ENCODE measurements at regions not wholly inside any gene's neighbourhood (a gene's known extent, or its start where the extent isn't known, plus 50 kb on each side); places are given as distances from the start of the nearest gene placed in this dataset.

GRCh38 chr16:86765389-86766026, 187.2 kb downstream of the FOXL1 start:
- Mint-ChIP-seq H3K9me3 (ENCODE audit: low read depth) (no peaks in the 10 kb centered on the region), H3K4me3 (ENCODE audit: unreplicated experiment) (no peak overlapping the region), H3K4me1 (ENCODE audit: low read depth) (peaks cover 31% of the 10 kb centered on the region), H3K27me3 (ENCODE audit: low read depth) (no peaks in the 10 kb centered on the region), H3K27ac (ENCODE audit: unreplicated experiment) (no peak overlapping the region), H3K36me3 (ENCODE audit: low read depth) (no peaks in the 10 kb centered on the region)
- no peak for DNase-seq (ENCODE audit: low spot score)
- TF ChIP-seq CTCF (IDR thresholded peaks at IDR 0.05), result no peak

GRCh38 chr16:86766700-86767099, 188.4 kb downstream of the FOXL1 start:
- no peak overlapping the region for H3K4me3 Mint-ChIP-seq (ENCODE audit: unreplicated experiment)
- H3K36me3 Mint-ChIP-seq (ENCODE audit: low read depth), result no peaks in the 10 kb centered on the region
- H3K27ac Mint-ChIP-seq (ENCODE audit: unreplicated experiment), result peak overlapping the region; percentile 36
- no peaks in the 10 kb centered on the region for H3K27me3 Mint-ChIP-seq (ENCODE audit: low read depth)
- peaks cover 25% of the 10 kb centered on the region for H3K4me1 Mint-ChIP-seq (ENCODE audit: low read depth)
- no peak for TF ChIP-seq CTCF (IDR thresholded peaks at IDR 0.05)
- H3K9me3 Mint-ChIP-seq (ENCODE audit: low read depth), result peaks cover 5% of the 10 kb centered on the region
- no peak for DNase-seq (ENCODE audit: low spot score)

GRCh38 chr16:86768228-86768791, 190.0 kb downstream of the FOXL1 start:
- Mint-ChIP-seq H3K4me1 (ENCODE audit: low read depth) (peaks cover 34% of the 10 kb centered on the region), H3K4me3 (ENCODE audit: unreplicated experiment) (no peak overlapping the region), H3K9me3 (ENCODE audit: low read depth) (peaks cover 5% of the 10 kb centered on the region), H3K27me3 (ENCODE audit: low read depth) (no peaks in the 10 kb centered on the region), H3K27ac (ENCODE audit: unreplicated experiment) (no peak overlapping the region), H3K36me3 (ENCODE audit: low read depth) (no peaks in the 10 kb centered on the region)
- no peak for TF ChIP-seq CTCF (IDR thresholded peaks at IDR 0.05)
- no peak for DNase-seq (ENCODE audit: low spot score)

GRCh38 chr16:86768999-86769398, 190.7 kb downstream of the FOXL1 start:
- TF ChIP-seq CTCF (IDR thresholded peaks at IDR 0.05), result no peak
- no peak for DNase-seq (ENCODE audit: low spot score)
- Mint-ChIP-seq H3K27me3 (ENCODE audit: low read depth) (no peaks in the 10 kb centered on the region), H3K9me3 (ENCODE audit: low read depth) (peaks cover 5% of the 10 kb centered on the region), H3K27ac (ENCODE audit: unreplicated experiment) (peak overlapping the region; percentile 32), H3K4me3 (ENCODE audit: unreplicated experiment) (no peak overlapping the region), H3K36me3 (ENCODE audit: low read depth) (no peaks in the 10 kb centered on the region), H3K4me1 (ENCODE audit: low read depth) (peaks cover 36% of the 10 kb centered on the region)

GRCh38 chr16:86771506-86772460, 193.4 kb downstream of the FOXL1 start:
- peaks cover 5% of the 10 kb centered on the region for H3K9me3 Mint-ChIP-seq (ENCODE audit: low read depth)
- H3K4me3 Mint-ChIP-seq (ENCODE audit: unreplicated experiment), result no peak overlapping the region
- peaks cover 42% of the 10 kb centered on the region for H3K4me1 Mint-ChIP-seq (ENCODE audit: low read depth)
- no peak for TF ChIP-seq CTCF (IDR thresholded peaks at IDR 0.05)
- no peak for DNase-seq (ENCODE audit: low spot score)
- no peaks in the 10 kb centered on the region for H3K36me3 Mint-ChIP-seq (ENCODE audit: low read depth)
- H3K27me3 Mint-ChIP-seq (ENCODE audit: low read depth), result no peaks in the 10 kb centered on the region
- H3K27ac Mint-ChIP-seq (ENCODE audit: unreplicated experiment), result peak overlapping the region; percentile 80
